Skin epidermis (tissue), 12 donors: ENCODE measurements at regions not wholly inside any gene's neighbourhood (a gene's known extent, or its start where the extent isn't known, plus 50 kb on each side); places are given as distances from the start of the nearest gene placed in this dataset.

Experiments
- H3K27ac ChIP-seq, 21 experiments: fragments of 200-600 bp; sonication (generic) in 11 of 21; one replicate each; pipeline ENCODE4 v1.5.0; 2020; ENCODE audit warnings: mild to moderate bottlenecking in 3 of 21, inconsistent platforms in 2 of 21, moderate library complexity in 2 of 21
- H3K4me3 ChIP-seq, 7 experiments: fragments of 200-600 bp; sonication (generic) in 2 of 7; one replicate each; pipeline ENCODE4 v1.5.0; 2020; ENCODE audit warnings: inconsistent platforms in 2 of 7, mild to moderate bottlenecking in 2 of 7, moderate library complexity in 1 of 7

DNA sequence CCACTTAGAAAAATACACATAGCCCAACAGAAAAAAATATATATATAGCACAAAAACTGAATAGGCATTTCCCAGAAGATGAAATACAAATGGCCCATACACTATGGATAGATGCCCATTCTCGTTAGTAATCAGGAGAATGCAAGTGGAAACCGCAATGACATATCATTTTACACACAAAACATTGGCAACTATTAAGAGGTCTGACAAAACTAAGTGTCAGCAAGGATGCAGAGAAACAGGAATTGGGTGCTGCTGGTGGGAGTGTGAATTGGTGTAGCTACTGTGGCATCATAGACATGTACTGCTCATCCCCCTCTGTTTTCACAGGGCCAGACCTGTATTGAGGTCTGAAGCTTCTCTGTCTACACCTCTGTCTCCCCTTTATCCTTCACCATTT is 320.0 kb downstream of the IDS start:
- H3K4me3 ChIP-seq: no peak overlapping the region
- no peak overlapping the region for H3K27ac ChIP-seq

DNA sequence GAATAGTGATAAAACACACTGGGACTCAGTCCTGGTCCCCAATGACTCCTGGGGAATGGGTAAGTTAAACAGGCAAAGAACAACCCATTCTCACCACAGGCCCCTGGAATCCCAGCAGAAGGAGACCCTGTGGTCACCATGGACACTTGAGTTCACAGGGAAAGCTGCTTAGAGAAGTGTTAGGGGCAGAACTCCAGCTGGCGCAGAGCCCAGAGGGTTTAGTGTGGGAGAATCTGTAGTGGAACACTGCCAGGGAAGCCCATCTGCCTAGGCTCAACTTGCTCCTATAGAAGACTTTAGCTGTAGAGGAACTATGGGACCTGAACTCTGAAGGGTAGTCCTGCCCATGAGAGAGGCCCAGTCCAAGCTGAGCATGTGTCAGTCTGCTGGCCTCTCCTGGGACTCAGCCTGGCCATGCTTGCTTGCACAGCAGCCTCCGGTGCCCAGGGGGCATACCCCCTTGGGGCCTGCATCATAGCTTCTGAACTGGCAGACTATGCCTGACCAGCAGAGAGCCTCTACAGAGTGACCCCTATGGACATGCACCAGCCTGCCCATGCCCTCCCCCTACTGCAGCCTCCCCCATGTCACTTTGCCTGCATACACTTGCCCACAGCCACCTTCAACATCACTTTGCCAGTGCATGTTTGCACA is 343.5 kb downstream of the IDS start:
- no peak overlapping the region for H3K27ac ChIP-seq

DNA sequence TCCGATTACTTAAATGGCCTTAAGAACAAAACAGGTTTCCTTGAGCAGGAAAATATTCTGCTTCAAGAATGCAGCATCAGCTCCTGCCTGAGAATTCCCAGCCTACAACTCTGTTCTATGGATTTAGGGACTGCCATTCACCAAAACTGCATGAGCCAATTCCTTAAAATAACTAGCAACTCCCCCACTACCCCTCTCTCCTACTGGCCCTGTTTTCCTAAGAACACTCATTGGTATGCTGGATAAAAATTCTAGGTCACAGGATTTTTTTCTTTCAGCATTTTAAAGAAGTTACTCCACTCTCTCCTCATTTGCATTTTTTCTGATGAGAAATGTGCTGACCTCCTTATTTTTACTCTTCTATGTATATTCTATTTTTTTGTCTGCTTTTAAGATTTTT is 347.1 kb downstream of the IDS start:
- no peak overlapping the region for H3K27ac ChIP-seq
- H3K4me3 ChIP-seq: no peak overlapping the region

More for the DNA sequence above, 343.5 kb downstream of the IDS start:
- no peak overlapping the region for H3K4me3 ChIP-seq

DNA sequence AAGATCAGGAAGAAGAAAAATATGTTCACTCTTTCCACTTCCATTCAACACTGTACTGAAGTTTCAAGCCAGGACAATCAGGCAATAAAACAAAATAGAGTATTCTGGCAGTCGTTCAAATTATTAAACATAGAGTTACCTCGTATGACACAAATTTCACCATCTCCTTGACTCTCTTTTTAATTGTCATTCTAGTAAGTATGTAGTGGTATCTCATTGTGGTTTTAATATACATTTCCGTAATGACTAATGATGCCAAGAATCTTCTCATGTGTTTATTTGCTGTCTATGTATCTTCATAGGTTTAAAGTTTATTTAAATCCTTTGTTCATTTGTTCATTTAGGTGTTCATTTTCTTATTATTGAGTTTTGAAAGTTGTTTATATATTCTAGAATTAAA is 352.2 kb downstream of the IDS start:
- Histone ChIP-seq H3K4me3 (no peak overlapping the region), H3K27ac (no peak overlapping the region)

DNA sequence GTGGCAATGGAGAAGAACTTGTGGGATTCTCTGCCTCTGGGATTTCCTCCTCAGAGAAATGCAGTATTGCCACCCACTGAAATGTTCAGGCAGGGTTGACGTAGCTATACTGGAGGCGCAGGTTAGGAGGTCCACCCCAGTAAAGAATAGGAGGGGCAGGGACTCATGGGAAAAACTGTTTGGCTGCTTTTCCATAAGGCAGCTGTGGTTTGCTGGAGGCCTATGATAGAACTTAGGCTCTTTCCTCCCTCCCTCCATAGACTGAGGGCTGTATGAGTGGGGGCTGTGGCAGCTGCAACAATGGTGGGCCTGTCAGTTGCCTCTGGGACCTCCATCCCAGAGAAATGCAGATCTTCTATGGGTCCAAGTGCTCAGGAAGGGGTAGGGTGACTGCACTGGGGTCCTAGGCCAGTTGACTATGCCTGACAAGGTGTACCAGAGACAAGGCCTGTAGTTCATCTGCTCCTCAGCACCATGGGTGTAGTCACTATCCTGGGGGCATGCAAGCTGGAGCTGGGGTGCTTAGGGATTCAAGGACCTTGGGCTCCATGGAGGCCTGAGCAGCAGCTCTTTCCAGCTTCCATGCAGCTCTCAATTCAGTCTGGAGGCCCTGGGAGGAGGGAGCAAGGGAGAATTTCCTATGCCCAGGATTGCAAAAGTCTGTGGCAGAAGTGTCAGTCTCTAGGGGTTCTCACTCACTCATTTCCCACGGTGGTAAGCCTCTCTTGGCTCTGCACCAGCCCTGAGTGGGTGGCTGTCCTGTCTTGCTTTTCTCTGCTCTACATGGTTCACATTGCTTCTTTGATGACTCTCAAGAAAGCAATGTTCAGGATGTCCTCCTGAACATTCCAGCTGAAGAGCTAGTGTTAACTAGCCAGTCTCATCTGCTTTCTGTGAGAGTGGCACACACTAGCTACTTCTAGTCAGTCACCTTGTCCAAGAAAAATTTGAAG is 353.0 kb downstream of the IDS start:
- H3K27ac ChIP-seq: peak overlapping the region in 1 of 21 experiments; percentile 44
- no peak overlapping the region for H3K4me3 ChIP-seq

DNA sequence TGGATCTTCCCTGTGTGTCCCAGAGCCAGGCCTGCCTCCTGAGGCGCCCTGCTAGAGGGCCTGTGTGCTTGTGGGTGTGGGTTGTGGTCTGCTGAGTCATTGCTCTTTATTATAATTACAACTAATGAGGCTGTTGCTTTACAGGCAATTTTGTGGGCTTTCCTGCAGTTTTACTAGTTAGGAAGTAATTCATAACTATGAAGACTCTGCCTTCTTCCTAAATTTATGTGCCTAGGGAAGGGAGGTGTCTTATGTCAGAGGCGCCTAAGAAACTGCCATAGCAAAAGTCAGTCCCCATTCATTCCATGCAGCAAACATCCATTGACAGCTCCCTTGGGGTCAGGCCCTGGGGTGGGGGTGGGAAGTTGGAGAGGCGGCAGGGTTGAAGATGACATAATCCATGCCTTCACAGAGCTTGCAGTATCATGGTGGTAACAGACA is 359.2 kb downstream of the IDS start:
- Histone ChIP-seq H3K27ac (no peak overlapping the region), H3K4me3 (no peak overlapping the region)

DNA sequence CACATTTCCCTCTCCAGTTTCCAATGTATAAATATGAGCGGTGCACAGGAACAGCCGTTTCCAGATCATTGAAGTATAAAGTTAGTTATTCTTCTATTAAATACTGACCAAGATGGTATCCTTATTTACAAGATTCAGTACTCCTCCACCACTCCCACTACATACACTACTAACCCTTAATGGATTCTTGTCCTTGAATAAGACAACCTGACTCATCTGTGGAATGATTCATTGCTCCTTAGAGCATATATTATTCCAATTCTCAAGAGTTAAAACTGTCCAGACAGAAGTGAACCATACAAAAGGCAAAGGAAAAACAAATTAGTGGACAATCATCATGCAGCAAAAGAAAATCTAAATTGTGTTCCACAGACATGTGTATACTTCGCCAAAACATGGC is 373.3 kb downstream of the IDS start:
- Histone ChIP-seq H3K4me3 (no peak overlapping the region), H3K27ac (no peak overlapping the region)

DNA sequence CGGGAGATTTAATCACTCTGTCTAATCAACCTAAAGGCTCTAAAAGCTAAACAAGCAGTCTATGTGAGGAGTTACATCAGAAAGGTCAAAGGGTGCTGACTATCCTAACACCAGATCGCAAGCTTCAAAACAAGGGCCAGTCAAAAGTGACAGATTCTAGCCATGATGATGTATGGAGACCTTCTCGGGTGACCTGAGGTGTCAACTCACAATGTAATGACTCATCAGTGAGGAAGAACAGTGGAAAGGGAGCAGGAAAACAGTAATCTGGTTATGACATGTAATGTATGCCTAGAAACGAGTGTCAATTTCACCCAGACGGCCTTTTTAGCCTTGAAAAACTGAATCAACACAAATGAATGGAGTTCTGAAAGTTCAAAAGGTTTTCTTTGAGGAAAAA is 375.3 kb downstream of the IDS start:
- Histone ChIP-seq H3K4me3 (no peak overlapping the region), H3K27ac (no peak overlapping the region)

DNA sequence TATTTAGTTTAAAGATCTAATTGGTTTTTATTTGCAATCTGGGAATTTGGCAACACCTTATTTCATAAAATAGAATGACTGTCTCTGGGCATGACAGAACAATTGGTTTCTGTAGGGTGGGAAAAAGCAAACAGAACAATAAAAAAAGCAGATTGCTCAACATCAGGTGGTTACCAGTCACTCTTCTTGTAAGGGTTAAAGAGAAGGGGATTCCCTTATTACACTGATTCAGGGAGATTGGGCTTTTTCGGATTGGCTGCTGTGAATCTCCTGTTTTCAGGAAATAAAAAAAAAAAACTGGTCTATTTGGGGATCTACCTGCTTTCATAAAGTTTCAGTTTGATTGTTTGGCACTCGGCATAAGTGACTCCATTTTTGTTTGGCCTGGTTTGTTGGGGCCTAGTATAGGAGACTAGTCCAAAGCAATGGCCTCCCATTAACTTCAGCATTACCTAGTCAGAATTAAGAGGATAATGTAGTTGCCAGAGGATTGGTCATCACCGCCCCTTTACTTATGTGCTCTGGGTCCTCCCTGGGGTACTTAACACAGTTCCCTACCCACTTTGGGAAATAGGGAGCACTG is 380.5 kb downstream of the IDS start:
- H3K4me3 ChIP-seq: no peak overlapping the region
- H3K27ac ChIP-seq: peak overlapping the region in 1 of 21 experiments; percentile 50

DNA sequence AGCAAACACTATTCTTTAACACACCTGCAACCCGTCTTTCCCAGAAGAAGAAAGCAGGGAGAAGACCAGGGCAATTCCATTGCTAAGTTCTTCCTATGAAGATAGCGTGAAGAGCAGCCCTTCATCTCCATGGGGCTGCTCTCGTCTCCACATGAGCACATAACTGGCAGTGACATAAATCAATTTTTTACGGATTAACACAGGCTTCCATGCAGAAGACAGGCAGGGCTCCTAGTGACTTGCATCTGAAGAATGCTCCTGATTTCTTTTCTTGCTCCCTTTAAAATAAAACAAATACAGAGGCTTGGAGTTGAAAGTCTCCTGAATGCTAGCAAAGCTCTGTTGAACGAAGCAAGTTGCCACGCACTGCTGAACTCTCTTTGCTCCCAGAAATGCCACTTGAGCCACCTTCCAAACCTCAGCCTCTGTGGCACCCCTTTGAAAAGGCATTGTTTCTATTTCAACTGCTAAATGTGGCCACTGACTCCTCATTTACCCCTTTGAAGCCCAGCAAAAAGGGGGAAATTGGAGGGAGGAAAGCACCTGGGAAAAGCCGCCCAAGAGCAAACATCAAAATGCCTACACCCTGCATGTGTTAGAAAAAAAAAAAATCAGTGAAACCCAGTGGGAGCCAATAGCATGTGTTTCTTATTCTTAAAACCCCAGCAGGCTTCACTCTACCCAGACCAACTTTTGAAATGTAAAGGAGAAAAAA is 383.7 kb downstream of the IDS start:
- H3K27ac ChIP-seq: no peak overlapping the region

DNA sequence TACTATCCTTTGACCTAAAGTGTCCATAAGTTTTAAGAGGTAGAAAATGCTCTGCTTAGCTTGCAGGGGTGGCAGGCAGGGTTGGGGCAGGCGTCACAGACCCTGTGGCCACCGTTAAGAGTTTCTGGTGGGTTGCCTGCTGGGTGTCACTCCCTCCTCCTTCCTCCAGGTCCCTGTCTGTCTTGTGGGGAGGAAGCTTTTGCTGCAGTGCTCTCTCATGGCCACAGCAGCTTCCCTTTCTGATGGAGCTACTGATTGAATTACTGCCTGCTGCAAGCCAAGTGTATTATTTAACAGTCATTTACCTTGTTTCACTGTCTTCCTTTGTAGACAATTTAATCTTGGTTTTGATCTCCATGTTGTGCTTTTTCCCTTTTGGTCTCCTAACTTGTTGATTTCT is 384.6 kb downstream of the IDS start:
- H3K4me3 ChIP-seq: no peak overlapping the region
- no peak overlapping the region for H3K27ac ChIP-seq

More for the DNA sequence above, 383.7 kb downstream of the IDS start:
- H3K4me3 ChIP-seq: no peak overlapping the region

DNA sequence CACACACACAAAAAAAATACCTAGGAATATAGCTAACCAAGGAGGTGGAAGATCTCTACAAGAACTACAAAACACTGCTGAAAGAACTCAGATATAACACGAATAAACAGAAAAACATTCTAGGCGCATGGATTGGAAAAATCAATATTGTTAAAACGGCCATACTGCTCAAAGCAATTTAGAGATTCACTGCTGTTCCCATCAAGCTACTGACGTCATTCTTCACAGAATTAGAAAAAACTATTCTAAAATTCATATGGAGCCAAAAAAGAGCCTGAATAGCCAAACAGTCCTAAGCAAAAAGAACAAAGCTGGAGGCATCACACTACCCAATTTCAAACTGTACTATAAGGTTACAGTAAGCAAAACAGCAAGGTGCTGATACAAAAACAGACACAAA is 390.2 kb downstream of the IDS start:
- Histone ChIP-seq H3K27ac (no peak overlapping the region), H3K4me3 (no peak overlapping the region)

DNA sequence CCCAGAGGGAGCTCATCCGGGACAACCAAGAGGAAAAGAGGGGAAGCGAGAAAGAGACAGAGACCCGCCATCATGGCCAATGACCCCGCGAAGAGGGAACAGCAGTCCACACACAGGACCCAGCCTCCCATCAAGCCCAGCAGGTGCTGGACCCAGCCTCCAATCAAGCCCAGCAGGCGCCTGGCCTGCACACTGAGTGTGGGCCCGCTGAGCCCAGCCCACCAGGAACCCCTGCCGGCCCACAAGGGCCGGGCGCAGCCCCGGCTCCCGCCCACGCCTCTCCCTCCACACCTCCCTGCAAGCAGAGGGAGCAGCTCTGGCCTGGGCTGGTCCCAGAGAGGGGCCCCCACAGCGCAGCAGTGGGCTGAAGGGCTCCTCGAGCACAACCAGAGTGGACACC is 391.1 kb downstream of the IDS start:
- no peak overlapping the region for H3K4me3 ChIP-seq
- no peak overlapping the region for H3K27ac ChIP-seq

DNA sequence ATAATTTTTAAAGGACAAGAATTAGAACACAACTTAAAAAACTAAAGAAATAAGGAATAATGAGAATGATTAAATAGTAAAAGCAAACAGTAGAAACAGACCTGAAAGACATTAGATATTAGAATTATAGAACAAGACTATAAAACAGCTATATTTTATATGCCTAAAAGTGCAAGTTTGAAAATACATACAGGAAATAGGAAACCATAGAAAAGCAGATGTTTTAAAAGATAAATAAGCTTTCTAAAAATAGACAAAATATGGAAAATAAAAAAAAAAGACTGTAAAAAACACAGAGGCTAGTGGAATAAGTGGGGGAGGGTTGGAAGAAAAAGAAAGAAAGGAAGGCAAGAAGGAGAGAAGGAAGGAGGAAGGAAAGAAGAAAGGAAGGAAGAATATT is 407.3 kb downstream of the IDS start:
- no peak overlapping the region for H3K27ac ChIP-seq
- no peak overlapping the region for H3K4me3 ChIP-seq

DNA sequence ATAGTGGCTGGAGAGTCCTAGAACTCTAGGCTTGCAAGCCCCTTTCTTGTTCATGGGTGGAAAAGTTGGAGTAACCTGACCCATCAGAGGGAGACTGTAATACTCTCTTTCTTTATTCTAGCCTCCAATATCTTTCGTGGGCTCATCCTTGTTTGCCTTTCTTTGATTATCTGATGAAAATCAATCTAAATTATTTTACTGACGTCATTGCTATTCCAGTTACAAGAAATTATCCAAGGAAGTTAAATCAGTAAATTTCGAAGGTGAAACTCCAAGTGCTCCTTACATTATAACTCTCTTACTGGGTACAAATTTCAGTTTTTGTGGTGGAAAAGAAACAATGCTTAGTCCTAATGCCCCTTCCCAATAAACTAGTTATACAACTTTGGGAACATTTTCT is 412.9 kb downstream of the IDS start:
- H3K4me3 ChIP-seq: no peak overlapping the region
- H3K27ac ChIP-seq: no peak overlapping the region

DNA sequence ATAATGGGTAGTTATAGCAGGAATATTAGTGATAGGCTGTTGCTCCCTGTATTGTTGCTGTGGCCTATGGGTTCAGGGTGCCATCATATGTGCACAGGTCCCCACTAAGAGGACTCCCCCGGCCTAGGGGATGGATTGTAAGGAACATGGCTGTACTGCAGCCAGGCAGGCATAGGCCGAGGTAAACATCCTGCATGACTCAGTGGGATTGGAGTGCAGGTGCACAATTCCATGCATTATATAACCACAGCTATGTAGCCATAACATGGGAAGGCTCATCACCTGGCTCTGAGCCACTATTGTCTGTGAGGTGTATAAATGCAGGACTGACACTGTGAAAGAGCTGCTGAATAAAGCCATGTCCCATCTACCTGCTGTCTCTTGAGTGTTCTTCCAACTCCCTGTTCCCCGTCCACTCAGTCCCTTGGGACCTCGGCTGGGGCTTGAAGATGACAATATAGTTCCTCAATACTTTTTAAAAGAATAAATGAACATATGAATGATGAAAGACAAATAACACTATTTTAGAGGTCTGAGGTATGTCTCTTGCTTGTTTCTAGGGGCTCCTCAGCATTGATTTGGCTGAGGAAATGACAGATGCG is 425.2 kb downstream of the IDS start:
- Histone ChIP-seq H3K4me3 (no peak overlapping the region), H3K27ac (peak overlapping the region in 1 of 21 experiments; percentile 30)

DNA sequence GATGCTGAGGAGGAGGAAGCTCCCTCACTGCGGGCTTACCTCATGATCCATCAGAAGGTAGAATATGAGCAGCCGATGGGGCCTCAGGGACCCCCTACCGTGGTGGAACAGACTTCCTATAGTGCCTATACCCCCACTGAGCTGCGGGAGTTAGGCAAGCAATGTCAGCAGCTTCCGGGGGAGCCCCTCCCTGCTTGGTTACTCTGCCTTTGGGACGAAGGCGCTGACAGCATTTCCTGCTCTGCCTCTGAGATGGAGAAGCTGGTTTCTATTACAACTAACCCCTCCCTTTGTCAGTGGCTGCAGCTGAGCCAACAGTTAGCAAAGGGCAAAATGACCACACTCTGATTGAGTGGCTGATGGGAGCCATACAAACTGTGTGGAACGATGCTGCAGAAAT is 430.7 kb downstream of the IDS start:
- no peak overlapping the region for H3K4me3 ChIP-seq
- H3K27ac ChIP-seq: peak overlapping the region in 5 of 21 experiments; percentile 12 to 62 (median 33)

DNA sequence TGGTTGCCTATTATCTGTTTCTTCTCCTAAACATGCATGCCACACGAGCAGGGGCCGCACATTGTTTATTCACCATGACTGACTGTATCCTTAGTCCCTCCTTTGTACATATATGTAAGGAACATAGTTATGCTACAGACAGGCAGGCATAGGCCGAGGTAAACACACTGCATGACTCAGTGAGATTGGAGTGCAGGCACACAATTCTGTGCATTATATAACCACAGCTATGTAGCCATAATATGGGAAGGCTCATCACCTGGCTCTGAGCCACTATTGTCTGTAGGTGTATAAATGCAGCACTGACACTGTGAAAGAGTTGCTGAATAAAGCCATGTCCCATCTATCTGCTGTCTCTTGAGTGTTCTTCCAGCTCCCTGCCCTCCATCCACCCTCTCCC is 431.6 kb downstream of the IDS start:
- peak overlapping the region in 2 of 21 experiments; percentile 33 to 55 for H3K27ac ChIP-seq
- no peak overlapping the region for H3K4me3 ChIP-seq

DNA sequence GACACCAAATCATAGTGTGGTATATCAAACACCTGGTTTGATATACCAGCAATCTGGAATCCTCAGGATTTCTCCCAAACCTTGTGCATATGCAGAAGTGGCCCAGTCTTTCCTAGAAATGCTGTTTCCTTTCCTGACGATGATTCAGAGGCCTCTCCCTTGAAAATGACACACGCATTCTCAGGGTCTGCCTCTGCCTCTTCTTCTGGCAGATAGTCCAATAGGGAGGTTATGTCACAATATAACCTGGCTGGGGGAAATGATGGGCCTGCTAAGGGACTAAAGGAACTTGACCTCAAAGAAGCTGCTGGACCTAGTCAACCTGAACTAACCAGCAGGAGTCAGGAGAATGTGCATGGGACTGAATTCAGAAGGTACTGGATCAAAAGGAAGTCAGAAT is 435.2 kb downstream of the IDS start:
- Histone ChIP-seq H3K4me3 (no peak overlapping the region), H3K27ac (no peak overlapping the region)

DNA sequence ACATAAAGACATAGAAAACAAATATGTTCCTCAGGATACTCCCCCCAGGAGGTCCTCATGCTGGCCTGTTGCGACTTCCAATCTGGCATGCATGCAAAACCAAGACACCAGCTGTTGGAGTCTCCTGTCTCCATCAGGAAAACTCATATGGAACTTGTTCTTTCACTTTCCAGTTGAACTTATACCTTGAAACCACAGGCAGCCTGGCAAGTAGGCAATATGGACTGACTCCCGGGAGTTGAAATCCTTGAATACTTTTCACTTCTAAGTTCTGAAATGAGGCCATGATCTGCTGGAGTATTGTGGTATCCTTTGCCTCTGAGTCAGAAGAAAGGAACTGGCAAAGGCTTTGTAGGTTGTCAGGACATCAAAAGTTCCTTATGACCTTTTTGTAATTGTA is 444.2 kb downstream of the IDS start:
- Histone ChIP-seq H3K4me3 (no peak overlapping the region), H3K27ac (no peak overlapping the region)
